ENCODE measurements at regions not wholly inside any gene's neighbourhood (a gene's known extent, or its start where the extent isn't known, plus 50 kb on each side); places are given as distances from the start of the nearest gene placed in this dataset.
"Not testable (repeated sequence)": the region's sequence is repeated elsewhere in the genome, so short reads cannot be mapped to it uniquely, and the experiment has no call there.

GRCh38 chr6:141969768-141970415 is 162.8 kb upstream of the GJE1 start:
- DNase-seq (ENCODE audit: low read depth), result not testable (repeated sequence)

- DNase-seq (ENCODE audit: low read depth), result no peak
Observed at GRCh38 chr6:141969201-141969600, 163.5 kb upstream of the GJE1 start.

GRCh38 chr6:141968632-141969031 is 164.1 kb upstream of the GJE1 start:
- no peak for DNase-seq (ENCODE audit: low read depth)

- DNase-seq (ENCODE audit: low read depth), result no peak
Observed at GRCh38 chr6:141965016-141965545, 167.6 kb upstream of the GJE1 start.

GRCh38 chr6:141963543-141964295 is 169.0 kb upstream of the GJE1 start:
- peak; percentile 9 for DNase-seq (ENCODE audit: low read depth)

GRCh38 chr6:141957271-141957670 is 175.5 kb upstream of the GJE1 start:
- DNase-seq (ENCODE audit: low read depth), result no peak

GRCh38 chr6:141956868-141957267 is 175.9 kb upstream of the GJE1 start:
- no peak for DNase-seq (ENCODE audit: low read depth)

GRCh38 chr6:141956046-141956761 is 176.5 kb upstream of the GJE1 start:
- peak; percentile 10 for DNase-seq (ENCODE audit: low read depth)

- DNase-seq (ENCODE audit: low read depth), result no peak
Observed at GRCh38 chr6:141953072-141953471, 179.7 kb upstream of the GJE1 start.

- no peak for DNase-seq (ENCODE audit: low read depth)
Observed at GRCh38 chr6:141946502-141946901, 186.2 kb upstream of the GJE1 start.

- no peak for DNase-seq (ENCODE audit: low read depth)
Observed at GRCh38 chr6:141938664-141939063, 194.1 kb upstream of the GJE1 start.

- DNase-seq (ENCODE audit: low read depth), result no peak
Observed at GRCh38 chr6:141932685-141933084, 200.0 kb upstream of the GJE1 start.

GRCh38 chr6:141926200-141926900 is 206.4 kb upstream of the GJE1 start:
- not testable (repeated sequence) for DNase-seq (ENCODE audit: low read depth)

- DNase-seq (ENCODE audit: low read depth), result no peak
Observed at GRCh38 chr6:141925001-141925400, 207.7 kb upstream of the GJE1 start.

GRCh38 chr6:141922898-141923297 is 209.8 kb upstream of the GJE1 start:
- DNase-seq (ENCODE audit: low read depth), result no peak

- DNase-seq (ENCODE audit: low read depth), result not testable (repeated sequence)
Observed at GRCh38 chr6:141916682-141917505, 215.8 kb upstream of the GJE1 start.

GRCh38 chr6:141914646-141915045 is 218.1 kb upstream of the GJE1 start:
- DNase-seq (ENCODE audit: low read depth), result no peak

GRCh38 chr6:141906569-141907080 is 226.1 kb upstream of the GJE1 start:
- DNase-seq (ENCODE audit: low read depth), result no peak

GRCh38 chr6:141890661-141891060 is 242.1 kb upstream of the GJE1 start:
- DNase-seq (ENCODE audit: low read depth), result no peak

- DNase-seq (ENCODE audit: low read depth), result no peak
Observed at GRCh38 chr6:141884850-141885249, 247.9 kb upstream of the GJE1 start.

GRCh38 chr6:141878686-141879085 is 254.0 kb upstream of the GJE1 start:
- DNase-seq (ENCODE audit: low read depth), result no peak

Measured in GM04504 (cell line).